H1 (cell line): ENCODE measurements at regions not wholly inside any gene's neighbourhood (a gene's known extent, or its start where the extent isn't known, plus 50 kb on each side); places are given as distances from the start of the nearest gene placed in this dataset.

Experiments used
- CTCF ChIA-PET: fragments of 300-600 bp; sonication (Branson Sonifier 250); formaldehyde crosslinking; loops from one replicate; lab custom pipeline; 2021; ENCODE audit not compliant: partially characterized antibody; lab: Charles Lee
- POLR2A ChIA-PET: fragments of 300-600 bp; sonication (Branson Sonifier 250); formaldehyde crosslinking; loops from one replicate; lab custom pipeline; 2021; ENCODE audit warnings: inconsistent platforms; ENCODE audit not compliant: partially characterized antibody; lab: Charles Lee
- DNase-seq, 2 experiments: peaks; one replicate each; pipeline versions ENCODE4 v3.0.0 to v3.0.0-alpha.2; 2010 to 2022; ENCODE audit warnings: low spot score in 2 of 2, low read depth in 1 of 2, mixed read lengths in 1 of 2
- FAIRE-seq: peaks from 2 replicates; lab custom pipeline; 2011; peaks lifted over from hg19 to GRCh38; lab: Jason Lieb, UNC
- H2AFZ ChIP-seq: 2 replicates; pipeline ENCODE4 v1.8.1; 2012; ENCODE audit warnings: low read length, inconsistent platforms
- H2AK5ac ChIP-seq: 2 replicates; pipeline ENCODE4 v1.6.1; 2013; ENCODE audit warnings: low read depth, low read length
- H2BK120ac ChIP-seq: replicated peaks from 2 replicates; pipeline ENCODE3; 2013; ENCODE audit warnings: low read depth, low read length, inconsistent platforms
- H2BK12ac ChIP-seq: 2 replicates; pipeline ENCODE4 v1.6.1; 2013; ENCODE audit warnings: low read depth, low read length
- H2BK15ac ChIP-seq: 2 replicates; pipeline ENCODE4 v1.6.1; 2013; ENCODE audit warnings: low read length
- H2BK20ac ChIP-seq: 2 replicates; pipeline ENCODE4 v1.6.1; 2013; ENCODE audit warnings: low read length
- H2BK5ac ChIP-seq: 2 replicates; pipeline ENCODE4 v1.6.1; 2013; ENCODE audit warnings: low read depth, low read length
- H3K14ac ChIP-seq: 2 replicates; pipeline ENCODE4 v1.6.1; 2013; ENCODE audit warnings: inconsistent platforms; ENCODE audit not compliant: insufficient read length
- H3K18ac ChIP-seq: 2 replicates; pipeline ENCODE4 v1.6.1; 2013; ENCODE audit warnings: low read length; ENCODE audit errors: extremely low read depth
- H3K23ac ChIP-seq: 2 replicates; pipeline ENCODE4 v1.6.1; 2013; ENCODE audit warnings: inconsistent platforms; ENCODE audit not compliant: insufficient read length
- H3K23me2 ChIP-seq: 2 replicates; pipeline ENCODE4 v1.6.1; 2013; ENCODE audit warnings: low read depth, low read length
- H3K27ac ChIP-seq: 2 replicates; pipeline ENCODE4 v1.6.1; 2011; ENCODE audit warnings: low read depth, low read length, inconsistent platforms
- H3K27me3 ChIP-seq, 4 experiments: replicated peaks in 1 of 4; 1 replicate in 1 of 4; 2 replicates in 3 of 4; pipeline versions ENCODE4 v1.6.1 to v1.8.1; 2011 to 2013; ENCODE audit warnings: low read length in 3 of 4, mild to moderate bottlenecking in 3 of 4, inconsistent platforms in 2 of 4, mixed read lengths in 2 of 4, moderate library complexity in 1 of 4; ENCODE audit not compliant: control insufficient read depth in 3 of 4, insufficient read depth in 3 of 4; ENCODE audit errors: extremely low read depth in 1 of 4
- H3K36me3 ChIP-seq, 4 experiments: 2 replicates each; pipeline versions ENCODE4 v1.6.1 to v1.8.1; 2011 to 2013; ENCODE audit warnings: mild to moderate bottlenecking in 4 of 4, low read length in 3 of 4, moderate library complexity in 2 of 4, control low read depth in 1 of 4, inconsistent platforms in 1 of 4; ENCODE audit not compliant: insufficient read depth in 4 of 4, control insufficient read depth in 2 of 4
- H3K4ac ChIP-seq: replicated peaks from 2 replicates; pipeline ENCODE3; 2013; ENCODE audit warnings: low read length, low read depth, mixed read lengths, inconsistent platforms; ENCODE audit not compliant: insufficient read length
- H3K4me1 ChIP-seq, 4 experiments: replicated peaks in 1 of 4; 1 replicate in 1 of 4; 2 replicates in 3 of 4; pipeline versions ENCODE4 v1.6.1 to v1.8.1; 2011 to 2013; ENCODE audit warnings: low read length in 3 of 4, inconsistent platforms in 2 of 4, mixed read lengths in 1 of 4; ENCODE audit not compliant: insufficient read depth in 4 of 4, control insufficient read depth in 3 of 4
- H3K4me2 ChIP-seq, 2 experiments: 2 replicates each; pipeline versions ENCODE4 v1.6.1 to v1.8.1; 2011 to 2013; ENCODE audit warnings: low read depth in 2 of 2, low read length in 2 of 2, control low read depth in 1 of 2, inconsistent platforms in 1 of 2, mild to moderate bottlenecking in 1 of 2; ENCODE audit not compliant: insufficient read depth in 1 of 2
- H3K4me3 ChIP-seq, 4 experiments: fragments of 200-600, 300-600 bp in 1 of 4; sonication (generic), shearing (Covaris generic), sonication (Bioruptor Twin) in 1 of 4; 2 replicates each; pipeline versions ENCODE4 v1.5.1 to v1.8.1; 2011 to 2016; ENCODE audit warnings: low read length in 4 of 4, low read depth in 3 of 4, control low read depth in 2 of 4, inconsistent platforms in 2 of 4, mild to moderate bottlenecking in 2 of 4, mixed read lengths in 1 of 4, moderate library complexity in 1 of 4; ENCODE audit not compliant: insufficient read depth in 2 of 4; ENCODE audit errors: extremely low read depth in 1 of 4
- H3K56ac ChIP-seq: replicated peaks from 2 replicates; pipeline ENCODE3; 2013; ENCODE audit warnings: low read depth, mild to moderate bottlenecking, mixed read lengths, low read length, inconsistent platforms; ENCODE audit not compliant: insufficient read length
- H3K79me1 ChIP-seq: 2 replicates; pipeline ENCODE4 v1.6.1; 2013; ENCODE audit warnings: low read depth, low read length, control low read depth
- H3K79me2 ChIP-seq, 2 experiments: 2 replicates each; pipeline versions ENCODE4 v1.6.1 to v1.8.1; 2012 to 2013; ENCODE audit warnings: low read length in 2 of 2, mild to moderate bottlenecking in 2 of 2, inconsistent platforms in 1 of 2; ENCODE audit not compliant: insufficient read depth in 2 of 2, control insufficient read depth in 1 of 2
- H3K9ac ChIP-seq, 4 experiments: replicated peaks in 1 of 4; 1 replicate in 1 of 4; 2 replicates in 3 of 4; pipeline versions ENCODE4 v1.6.1 to v1.8.1; 2011 to 2013; ENCODE audit warnings: low read depth in 3 of 4, low read length in 3 of 4, control low read depth in 2 of 4, mild to moderate bottlenecking in 2 of 4, moderate library complexity in 2 of 4, inconsistent platforms in 1 of 4; ENCODE audit errors: extremely low read depth in 1 of 4
- H3K9me3 ChIP-seq, 2 experiments: 2 replicates each; pipeline versions ENCODE4 v1.6.1 to v1.8.1; 2012 to 2013; ENCODE audit warnings: mild to moderate bottlenecking in 2 of 2, moderate library complexity in 2 of 2, control low read depth in 1 of 2, inconsistent platforms in 1 of 2, low read depth in 1 of 2, low read length in 1 of 2, mixed read lengths in 1 of 2; ENCODE audit not compliant: insufficient read depth in 2 of 2
- H4K20me1 ChIP-seq, 2 experiments: replicated peaks in 1 of 2; 2 replicates each; pipeline versions ENCODE3 to v1.8.1; 2011 to 2013; ENCODE audit warnings: inconsistent platforms in 2 of 2, low read length in 2 of 2, mild to moderate bottlenecking in 1 of 2; ENCODE audit not compliant: insufficient read depth in 2 of 2, control insufficient read depth in 1 of 2
- H4K5ac ChIP-seq: 2 replicates; pipeline ENCODE4 v1.6.1; 2013; ENCODE audit warnings: low read length, low read depth, mixed read lengths, inconsistent platforms; ENCODE audit not compliant: insufficient read length
- H4K8ac ChIP-seq: 2 replicates; pipeline ENCODE4 v1.8.0; 2013; ENCODE audit warnings: mild to moderate bottlenecking, moderate library complexity, low read length, inconsistent platforms; ENCODE audit not compliant: insufficient read depth; ENCODE audit errors: extremely low read depth
- H4K91ac ChIP-seq: replicated peaks from 2 replicates; pipeline ENCODE3; 2013; ENCODE audit warnings: low read length, mixed read lengths, inconsistent platforms; ENCODE audit not compliant: insufficient read length
- BACH1 ChIP-seq: IDR thresholded peaks from 2 replicates; pipeline ENCODE4 v1.6.1; 2012; ENCODE audit warnings: low read length, improper control_type of control experiment
- CEBPB ChIP-seq: IDR thresholded peaks from 2 replicates; pipeline ENCODE4 v1.6.1; 2012; ENCODE audit warnings: low read depth, low read length
- JUND ChIP-seq: IDR thresholded peaks from 2 replicates; pipeline ENCODE4 v1.6.1; 2011; ENCODE audit warnings: mild to moderate bottlenecking, improper control_type of control experiment, low read length
- KDM4A ChIP-seq: IDR thresholded peaks from one replicate; pipeline ENCODE4 v1.7.1; 2012; ENCODE audit warnings: low read depth, mild to moderate bottlenecking, moderate library complexity, low read length, inconsistent platforms; ENCODE audit not compliant: severe bottlenecking
- POU5F1 ChIP-seq: IDR thresholded peaks from 2 replicates; pipeline ENCODE4 v1.6.1; 2011; ENCODE audit warnings: low read depth, mild to moderate bottlenecking, low read length, moderate library complexity
- TBP ChIP-seq: IDR thresholded peaks from 2 replicates; pipeline ENCODE4 v1.6.1; 2011; ENCODE audit warnings: low read depth, low read length, improper control_type of control experiment
- WGBS, 2 experiments: shearing (Covaris generic) in 1 of 2; methylation state at CpG; one replicate each; pipeline versions ENCODE4 v1.1.6 to v1.1.7; 2013 to 2015; ENCODE audit warnings: low lambda C conversion rate in 2 of 2, mixed read lengths in 2 of 2, inconsistent platforms in 1 of 2, low coverage in 1 of 2, missing lambda C conversion rate in 1 of 2; ENCODE audit not compliant: insufficient replicate concordance in 2 of 2, insufficient coverage in 1 of 2, insufficient read length in 1 of 2; ENCODE audit errors: extremely low coverage in 1 of 2, missing lambda C conversion rate in 1 of 2; 5-methylcytosine and 5-hydroxymethylcytosine counted together

GRCh38 chr4:62269918-62270317 lies 1069.8 kb downstream of the ADGRL3 start:
- no peak overlapping the region for H3K4ac ChIP-seq
- H3K79me1 ChIP-seq, result no peaks in the 10 kb centered on the region
- no peak overlapping the region for H2BK12ac ChIP-seq
- no peak overlapping the region for H2AK5ac ChIP-seq
- no peak overlapping the region for H3K27ac ChIP-seq
- no peaks in the 10 kb centered on the region for H3K79me2 ChIP-seq
- H2BK5ac ChIP-seq, result no peak overlapping the region
- no peak overlapping the region for H3K56ac ChIP-seq
- H4K5ac ChIP-seq, result no peak overlapping the region
- H3K18ac ChIP-seq, result no peak overlapping the region
- no peaks in the 10 kb centered on the region for H3K4me1 ChIP-seq
- no peak overlapping the region for H3K4me3 ChIP-seq
- no peak overlapping the region for H2BK15ac ChIP-seq
- no peak overlapping the region for H4K8ac ChIP-seq
- TF ChIP-seq JUND, result no peak
- TF ChIP-seq BACH1, result no peak
- TF ChIP-seq CEBPB, result no peak
- TF ChIP-seq KDM4A, result no peak
- TF ChIP-seq POU5F1, result no peak
- no peak for TF ChIP-seq TBP
- H4K91ac ChIP-seq, result no peak overlapping the region
- no peak overlapping the region for H3K23ac ChIP-seq
- H4K20me1 ChIP-seq, result no peaks in the 10 kb centered on the region
- no peak for DNase-seq
- H3K9ac ChIP-seq, result no peak overlapping the region
- ChIA-PET CTCF (no interaction called here), POLR2A (no interaction called here)
- FAIRE-seq, result no peak
- no peaks in the 10 kb centered on the region for H3K27me3 ChIP-seq
- no peak overlapping the region for H2AFZ ChIP-seq
- WGBS, 2 experiments, result 91% methylated on average over 4 of the region's 4 CpGs; no CpG with 5 or more reads in 1 of the 2 experiments
- H2BK20ac ChIP-seq, result no peak overlapping the region
- no peak overlapping the region for H3K14ac ChIP-seq
- H3K9me3 ChIP-seq, result no peaks in the 10 kb centered on the region
- H2BK120ac ChIP-seq, result no peak overlapping the region
- no peaks in the 10 kb centered on the region for H3K23me2 ChIP-seq
- no peaks in the 10 kb centered on the region for H3K36me3 ChIP-seq
- H3K4me2 ChIP-seq, result no peak overlapping the region
